ENCODE measurements at regions not wholly inside any gene's neighbourhood (a gene's known extent, or its start where the extent isn't known, plus 50 kb on each side); places are given as distances from the start of the nearest gene placed in this dataset.

- ChIA-PET CTCF (no interaction called here), POLR2A (no interaction called here)
- Mint-ChIP-seq H3K9me3 (ENCODE audit: unreplicated experiment) (no peaks in the 10 kb centered on the region), H3K27me3 (ENCODE audit: insufficient read depth, unreplicated experiment) (peaks cover 67% of the 10 kb centered on the region), H3K4me1 (ENCODE audit: insufficient read depth, unreplicated experiment) (no peaks in the 10 kb centered on the region), H3K27ac (ENCODE audit: low read depth, unreplicated experiment) (no peak overlapping the region), H3K4me3 (ENCODE audit: unreplicated experiment) (no peak overlapping the region), H3K36me3 (ENCODE audit: insufficient read depth, unreplicated experiment) (no peaks in the 10 kb centered on the region)
- BruUV-seq (replicated peaks) = no TSS peak
- intact Hi-C loops (cut with micrococcal nuclease) = no loop called here
- no peak for DNase-seq (ENCODE audit: unreplicated experiment)
- no peak for TF ChIP-seq CTCF (IDR thresholded peaks at IDR 0.05; ENCODE audit: unreplicated experiment)
Measured at GRCh38 chr4:8697826-8698225, 105.3 kb downstream of the CPZ start.

- no TSS peak for BruUV-seq (replicated peaks)
- Mint-ChIP-seq H3K4me3 (ENCODE audit: unreplicated experiment) (no peak overlapping the region), H3K9me3 (ENCODE audit: unreplicated experiment) (no peaks in the 10 kb centered on the region), H3K4me1 (ENCODE audit: insufficient read depth, unreplicated experiment) (no peaks in the 10 kb centered on the region), H3K36me3 (ENCODE audit: insufficient read depth, unreplicated experiment) (no peaks in the 10 kb centered on the region), H3K27me3 (ENCODE audit: insufficient read depth, unreplicated experiment) (peaks cover 75% of the 10 kb centered on the region), H3K27ac (ENCODE audit: low read depth, unreplicated experiment) (no peak overlapping the region)
- POLR2A ChIA-PET = no interaction called here
- CTCF ChIA-PET = no interaction called here
- no peak for DNase-seq (ENCODE audit: unreplicated experiment)
- TF ChIP-seq CTCF (IDR thresholded peaks at IDR 0.05; ENCODE audit: unreplicated experiment) = no peak
- intact Hi-C loops (cut with micrococcal nuclease) = no loop called here
Measured at GRCh38 chr4:8696369-8697127, 104.0 kb downstream of the CPZ start.

DNA sequence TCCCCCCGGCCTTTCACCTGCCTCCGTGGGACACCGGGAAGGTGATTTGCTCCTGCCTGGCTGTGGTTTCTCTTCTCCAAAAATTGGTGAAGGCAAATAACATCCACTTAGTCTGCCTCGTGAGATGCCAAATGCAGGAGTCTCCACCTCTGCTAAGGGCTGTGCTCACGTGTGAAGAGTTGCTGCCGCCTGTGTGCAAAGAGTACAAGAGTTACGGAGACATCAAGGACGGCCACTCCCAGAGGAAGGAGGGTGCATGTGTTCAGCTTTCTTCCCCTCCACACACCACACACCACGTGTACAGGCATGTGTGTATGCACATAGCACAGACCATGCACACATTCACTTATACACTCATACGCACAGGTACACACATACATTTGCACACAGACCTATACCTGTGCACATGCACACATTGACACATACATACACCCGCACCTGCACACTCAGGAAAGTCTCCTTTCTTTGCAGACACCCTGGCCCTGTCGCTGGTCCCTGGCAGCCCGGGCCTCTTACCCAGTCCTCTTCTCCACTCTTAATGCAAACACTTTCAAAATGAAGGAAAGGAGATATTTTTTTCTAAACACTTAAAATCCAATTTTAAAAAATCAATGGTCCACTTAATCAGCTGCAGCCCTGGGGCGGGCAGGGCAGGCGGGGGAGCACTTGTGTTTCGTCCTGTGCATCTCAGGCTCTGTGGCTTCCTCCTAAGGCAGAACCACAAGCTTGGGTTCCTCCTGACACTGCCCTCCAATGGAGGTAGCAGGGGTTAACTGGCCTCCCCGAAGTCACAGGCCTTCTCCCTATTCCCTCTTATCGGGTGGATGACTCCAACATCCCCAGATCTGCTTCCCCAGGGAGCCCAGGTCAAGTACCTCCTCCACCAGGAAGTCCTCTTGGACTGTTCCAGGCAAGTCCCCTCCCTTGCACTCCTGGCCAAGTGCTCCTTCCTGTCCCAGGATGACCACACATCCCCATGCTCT, 103.0 kb downstream of the CPZ start:
- H3K27ac Mint-ChIP-seq (ENCODE audit: low read depth, unreplicated experiment) = no peak overlapping the region
- H3K27me3 Mint-ChIP-seq (ENCODE audit: insufficient read depth, unreplicated experiment) = peaks cover 69% of the 10 kb centered on the region
- H3K4me1 Mint-ChIP-seq (ENCODE audit: insufficient read depth, unreplicated experiment) = no peaks in the 10 kb centered on the region
- ChIA-PET POLR2A (no interaction called here), CTCF (interaction anchor here (0.7 kb wide), 1 partner anchor 294 kb away, joined by 3 read pairs; no protein-coding TSS in a partner anchor)
- H3K9me3 Mint-ChIP-seq (ENCODE audit: unreplicated experiment) = no peaks in the 10 kb centered on the region
- no peak for DNase-seq (ENCODE audit: unreplicated experiment)
- no peaks in the 10 kb centered on the region for H3K36me3 Mint-ChIP-seq (ENCODE audit: insufficient read depth, unreplicated experiment)
- no TSS peak for BruUV-seq (replicated peaks)
- no peak overlapping the region for H3K4me3 Mint-ChIP-seq (ENCODE audit: unreplicated experiment)
- intact Hi-C loops (cut with micrococcal nuclease) = no loop called here
- no peak for TF ChIP-seq CTCF (IDR thresholded peaks at IDR 0.05; ENCODE audit: unreplicated experiment)

DNA sequence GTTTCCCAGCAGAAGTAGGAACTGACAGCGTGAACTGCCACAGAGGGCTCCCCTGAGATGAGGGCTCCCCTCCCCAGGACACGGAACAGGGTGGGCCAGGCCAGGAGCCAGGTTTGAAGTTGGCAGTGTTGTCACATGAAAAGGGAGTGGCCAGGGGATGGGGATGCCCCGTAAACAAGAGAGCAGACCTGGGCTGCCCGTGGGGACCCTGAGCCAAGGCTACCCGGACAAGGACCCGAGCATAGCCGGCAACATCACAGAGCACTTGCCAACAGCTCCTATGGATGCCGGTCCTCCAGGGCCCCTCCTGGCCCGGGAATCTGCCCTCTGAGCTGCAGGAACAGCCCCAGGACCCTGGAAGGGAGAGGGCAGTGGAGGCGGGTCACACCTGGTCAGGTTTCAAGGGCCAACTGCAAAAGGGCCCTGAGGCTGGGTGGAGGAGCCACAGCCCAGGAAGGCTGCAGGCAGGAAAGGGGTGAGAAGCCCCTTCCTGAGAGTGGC, 102.1 kb downstream of the CPZ start:
- H3K9me3 Mint-ChIP-seq (ENCODE audit: unreplicated experiment) = no peaks in the 10 kb centered on the region
- intact Hi-C loops (cut with micrococcal nuclease) = no loop called here
- no peak for TF ChIP-seq CTCF (IDR thresholded peaks at IDR 0.05; ENCODE audit: unreplicated experiment)

More for the DNA sequence above, 102.1 kb downstream of the CPZ start:
- BruUV-seq (replicated peaks) = no TSS peak
- H3K27me3 Mint-ChIP-seq (ENCODE audit: insufficient read depth, unreplicated experiment) = peaks cover 69% of the 10 kb centered on the region
- H3K27ac Mint-ChIP-seq (ENCODE audit: low read depth, unreplicated experiment) = no peak overlapping the region
- H3K4me3 Mint-ChIP-seq (ENCODE audit: unreplicated experiment) = no peak overlapping the region
- no peaks in the 10 kb centered on the region for H3K4me1 Mint-ChIP-seq (ENCODE audit: insufficient read depth, unreplicated experiment)
- ChIA-PET CTCF (no interaction called here), POLR2A (no interaction called here)
- H3K36me3 Mint-ChIP-seq (ENCODE audit: insufficient read depth, unreplicated experiment) = no peaks in the 10 kb centered on the region
- DNase-seq (ENCODE audit: unreplicated experiment) = no peak

Data from MCF 10A (cell line).